Activated T-cell treated with anti-CD3 and anti-CD28 coated beads, Interleukin-2, amount 50 U/mL, for 48 hours (primary cell): ENCODE measurements at regions not wholly inside any gene's neighbourhood (a gene's known extent, or its start where the extent isn't known, plus 50 kb on each side); places are given as distances from the start of the nearest gene placed in this dataset.
"Not testable (repeated sequence)": the region's sequence is repeated elsewhere in the genome, so short reads cannot be mapped to it uniquely, and the experiment has no call there.

Experiments
- DNase-seq, 2 experiments: peaks; one replicate each; pipeline ENCODE4 v3.0.0-alpha.2; 2020

DNA sequence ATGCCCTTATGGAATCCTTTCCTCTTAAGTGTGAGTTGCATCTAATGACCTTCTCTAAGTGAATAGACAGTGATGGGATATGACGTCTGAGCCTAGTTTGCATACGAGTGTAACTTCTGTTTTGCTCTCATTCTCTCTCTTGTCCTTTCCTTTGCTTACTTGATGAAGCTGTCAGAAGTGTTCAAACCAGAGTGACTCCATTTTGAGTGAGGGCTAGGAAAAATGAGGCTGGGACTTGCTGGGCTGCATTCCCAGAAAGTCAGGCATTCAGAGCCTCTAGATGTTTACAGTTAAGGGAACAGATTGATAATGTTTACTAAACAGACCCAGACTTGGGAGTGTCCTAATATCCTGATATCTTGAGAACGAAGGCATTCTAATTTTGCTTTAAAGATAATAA lies 311.2 kb upstream of the SOX4 start:
- DNase-seq, result not testable (repeated sequence)

DNA sequence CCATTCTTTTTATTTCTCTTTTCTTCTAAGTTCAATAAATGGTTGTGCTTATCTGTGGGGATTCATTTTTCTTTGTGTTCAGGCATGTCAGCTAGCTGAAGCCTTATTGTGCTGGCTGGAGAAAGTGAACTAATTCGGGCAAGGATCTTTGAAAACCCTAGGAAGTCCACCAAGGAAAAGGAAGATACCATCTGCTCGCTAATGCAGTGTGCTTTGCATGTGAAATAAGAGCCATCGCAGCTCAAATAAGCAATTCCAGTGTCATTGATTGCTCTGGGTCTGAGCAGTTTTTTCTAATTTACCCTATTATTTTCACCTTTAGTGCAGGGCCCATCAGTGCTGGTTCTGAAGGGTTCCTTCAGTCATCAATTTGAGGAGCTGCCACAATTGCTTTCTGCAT lies 309.4 kb upstream of the SOX4 start:
- no peak for DNase-seq

DNA sequence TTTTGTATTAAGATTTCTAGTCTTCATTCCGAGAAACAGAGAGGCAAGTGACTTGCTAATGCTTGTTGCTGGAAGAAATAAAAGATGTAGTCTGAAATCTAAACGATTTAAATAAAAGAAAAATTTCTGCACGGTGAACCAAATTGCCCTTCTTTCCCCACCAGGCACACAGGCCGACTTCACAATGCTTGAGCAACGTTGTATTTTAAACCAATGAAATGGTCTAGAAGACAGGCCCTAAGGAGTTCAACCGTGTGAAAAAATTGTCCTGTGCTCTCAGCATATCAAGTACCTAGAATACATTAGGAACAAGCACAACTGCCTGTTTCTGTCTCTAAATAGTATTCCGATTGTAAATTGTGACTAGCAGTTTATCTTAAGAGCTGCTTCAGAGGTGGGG lies 308.8 kb upstream of the SOX4 start:
- no peak for DNase-seq

DNA sequence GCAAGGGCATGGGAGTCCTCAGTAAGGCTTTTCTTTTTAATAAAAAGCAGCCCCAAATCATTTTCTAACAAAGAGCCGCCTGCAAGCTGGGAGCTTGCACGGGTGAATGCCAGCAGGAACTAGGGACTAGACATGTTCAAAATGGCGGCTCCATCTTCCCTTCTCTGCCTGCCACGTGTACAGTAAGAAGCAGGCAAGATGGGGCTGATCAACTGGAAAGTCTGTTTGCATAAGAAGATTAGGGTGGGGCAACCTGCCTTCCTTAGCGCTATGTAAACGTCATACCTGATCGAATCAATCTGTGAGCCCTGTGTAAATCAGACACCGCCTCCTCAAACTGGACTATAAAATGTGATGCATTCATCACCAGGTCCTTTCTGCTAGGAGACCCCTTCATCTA lies 299.4 kb upstream of the SOX4 start:
- DNase-seq, result no peak

DNA sequence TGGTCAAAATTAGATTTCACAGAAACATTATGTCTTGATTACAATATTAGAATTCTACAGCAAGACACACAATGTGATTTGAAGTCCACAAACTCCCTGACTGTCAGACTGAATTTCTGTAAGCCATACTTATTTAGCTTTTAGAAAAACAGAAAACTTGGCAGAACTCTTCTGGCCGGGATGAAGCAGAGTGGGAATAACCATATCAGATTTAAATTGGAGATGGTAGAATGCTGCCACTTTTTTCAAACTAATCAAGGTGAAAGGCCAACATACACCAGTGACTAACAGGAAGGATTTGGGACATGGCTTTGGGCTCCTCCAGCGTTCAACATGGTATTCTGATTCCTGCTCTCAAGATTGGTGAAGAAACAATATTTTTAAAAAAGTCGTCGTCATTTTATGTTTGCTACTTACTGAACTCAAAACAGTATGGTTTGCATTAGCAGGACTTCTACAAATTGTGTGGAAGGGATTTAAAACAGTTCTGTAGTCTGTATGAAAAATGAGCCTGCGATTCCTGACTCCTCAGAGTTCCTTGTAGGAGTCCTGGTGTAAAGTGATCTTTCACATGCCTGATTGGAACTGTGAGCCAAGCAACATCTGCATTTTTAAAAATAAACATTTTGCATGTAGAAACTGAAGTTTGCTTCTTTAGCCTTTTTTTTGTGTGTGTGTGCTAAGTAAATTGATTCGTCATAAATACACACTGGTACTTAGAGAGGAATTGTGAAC lies 297.9 kb upstream of the SOX4 start:
- DNase-seq, result no peak

DNA sequence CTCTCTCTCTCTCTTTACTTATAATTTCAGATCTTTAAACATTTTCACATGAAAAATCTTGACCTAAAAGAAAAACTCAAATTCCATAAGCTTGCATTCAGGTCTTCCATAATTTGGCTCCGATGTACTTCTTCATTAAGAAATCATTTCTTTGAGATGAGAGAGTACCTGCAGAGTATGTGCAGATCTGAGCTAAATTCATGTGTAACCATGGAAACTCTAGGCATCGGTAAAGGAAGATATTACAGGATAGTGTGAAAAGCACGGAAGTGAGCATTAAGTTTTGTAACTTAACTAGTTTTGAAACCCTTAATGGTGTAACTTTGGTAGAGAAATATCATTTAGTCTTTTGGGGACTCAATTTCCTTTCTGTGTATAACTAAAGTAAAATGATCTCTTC lies 295.9 kb upstream of the SOX4 start:
- no peak for DNase-seq

DNA sequence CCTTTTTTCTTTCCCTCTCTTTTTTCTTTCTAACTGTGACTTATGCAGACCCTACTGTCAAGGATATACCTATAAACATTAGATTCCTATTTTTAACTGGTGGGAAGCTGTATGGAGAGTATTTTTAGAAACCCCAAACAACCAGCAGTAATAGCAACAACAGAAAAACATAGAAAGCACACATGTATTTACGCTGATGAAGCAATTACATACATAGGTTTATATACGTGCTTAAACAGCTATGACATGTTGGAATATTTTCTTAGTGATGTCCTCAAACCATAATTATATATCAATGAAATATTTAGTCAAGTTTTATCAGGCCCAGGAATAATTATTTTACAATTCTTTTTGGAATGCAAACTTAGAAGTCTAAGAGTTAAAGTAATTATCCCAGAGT lies 294.3 kb upstream of the SOX4 start:
- no peak for DNase-seq

DNA sequence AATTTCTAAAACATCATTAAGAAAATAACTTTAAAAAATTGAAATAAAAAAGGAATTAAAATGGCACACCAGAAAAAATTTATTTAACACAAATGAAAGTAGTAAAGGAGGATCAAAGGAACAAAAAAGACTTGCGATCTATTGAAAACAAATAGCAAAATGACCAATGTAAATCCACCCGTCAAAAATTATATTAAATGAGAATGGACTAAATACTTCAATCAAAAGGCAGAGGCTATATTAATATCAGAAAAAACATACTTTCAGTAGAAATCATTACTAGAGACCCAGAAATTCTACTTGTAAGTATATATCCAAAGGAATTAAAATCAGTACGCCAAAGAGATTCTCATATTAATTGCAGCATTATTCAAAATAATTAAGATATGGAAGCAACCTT lies 293.1 kb upstream of the SOX4 start:
- no peak for DNase-seq

DNA sequence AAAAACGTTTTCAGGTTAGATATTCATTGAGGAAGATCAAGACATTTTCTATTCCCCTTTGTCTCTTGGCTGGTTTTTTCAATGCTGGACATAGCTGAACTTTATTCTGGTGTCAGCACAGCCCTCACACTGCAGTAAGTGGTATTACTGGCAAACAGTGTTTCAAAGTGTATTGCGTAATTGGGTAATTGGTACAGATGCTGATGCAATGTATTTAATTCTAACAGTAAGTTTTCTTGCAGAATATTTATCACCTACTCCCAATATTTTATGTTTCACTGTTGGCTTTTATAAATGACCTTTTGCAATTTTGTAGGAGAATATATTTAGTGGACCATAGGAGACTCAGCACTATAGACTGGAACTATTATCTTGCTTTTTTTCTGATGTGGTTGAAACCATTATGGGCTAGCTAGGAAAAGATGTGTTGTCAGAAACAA lies 287.6 kb upstream of the SOX4 start:
- no peak for DNase-seq

DNA sequence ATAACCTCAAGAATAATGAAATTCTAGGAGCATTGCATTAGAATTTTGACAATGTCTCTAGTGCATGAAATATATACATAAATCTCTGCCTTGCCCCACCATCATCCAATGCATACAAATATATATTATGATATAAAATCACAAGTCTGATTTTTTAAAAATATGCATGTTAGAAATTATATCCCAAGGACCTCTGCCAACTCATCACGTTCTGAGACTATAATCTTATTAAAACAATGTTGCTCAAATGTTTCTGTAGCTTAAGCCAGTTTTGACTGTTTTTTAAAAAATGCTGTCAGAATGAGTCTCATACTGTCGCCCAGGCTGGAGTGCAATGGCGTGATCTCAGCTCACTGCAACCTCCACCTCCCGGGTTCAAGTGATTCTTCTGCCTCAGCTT lies 287.0 kb upstream of the SOX4 start:
- no peak for DNase-seq

DNA sequence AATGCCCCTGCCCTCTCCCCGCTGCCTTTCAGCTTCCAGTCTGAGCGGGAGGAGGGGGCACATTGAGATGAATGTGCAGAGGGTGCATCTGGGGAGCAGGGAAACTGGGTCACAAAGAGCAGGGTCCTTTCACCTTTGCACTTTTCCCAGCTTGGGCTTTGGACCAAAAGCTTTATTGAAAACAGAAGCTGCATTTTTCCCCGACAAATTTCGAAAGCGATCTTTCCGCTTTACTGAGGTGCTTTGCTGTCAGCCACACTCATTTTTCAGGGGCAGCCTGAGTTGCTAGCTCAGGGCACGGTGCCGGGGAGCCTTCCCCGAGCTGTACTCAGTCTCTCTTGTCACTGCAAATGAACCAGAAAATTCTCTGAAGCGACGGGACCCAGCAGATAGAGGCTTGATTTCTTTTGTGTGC lies 283.7 kb upstream of the SOX4 start:
- no peak for DNase-seq

DNA sequence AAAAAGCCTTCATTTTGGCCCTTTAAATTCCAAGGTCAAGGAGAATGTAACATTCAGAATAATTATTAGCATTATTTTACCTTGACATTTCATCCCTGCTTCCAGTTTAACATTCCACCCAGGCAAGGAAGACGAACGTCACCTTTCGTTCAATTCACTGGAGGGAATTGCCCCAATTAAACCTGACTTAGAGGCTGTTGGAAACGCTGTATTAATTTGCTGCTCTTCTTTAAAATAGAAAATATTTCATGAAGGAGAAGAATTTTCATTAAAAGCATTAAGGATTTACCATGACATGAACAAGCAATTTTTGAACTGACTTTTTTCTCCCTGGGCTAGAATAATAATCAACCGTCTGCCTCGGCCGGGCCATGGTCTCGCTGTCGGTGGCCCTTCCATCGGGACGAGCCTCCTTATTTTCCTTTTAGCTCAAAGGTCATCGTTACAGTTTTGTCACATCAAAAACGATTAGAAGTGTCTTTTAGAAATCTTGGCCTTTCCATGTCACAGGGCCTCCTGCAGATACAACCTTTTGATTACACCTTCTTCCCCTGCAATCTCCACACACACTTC lies 282.9 kb upstream of the SOX4 start:
- no peak for DNase-seq

DNA sequence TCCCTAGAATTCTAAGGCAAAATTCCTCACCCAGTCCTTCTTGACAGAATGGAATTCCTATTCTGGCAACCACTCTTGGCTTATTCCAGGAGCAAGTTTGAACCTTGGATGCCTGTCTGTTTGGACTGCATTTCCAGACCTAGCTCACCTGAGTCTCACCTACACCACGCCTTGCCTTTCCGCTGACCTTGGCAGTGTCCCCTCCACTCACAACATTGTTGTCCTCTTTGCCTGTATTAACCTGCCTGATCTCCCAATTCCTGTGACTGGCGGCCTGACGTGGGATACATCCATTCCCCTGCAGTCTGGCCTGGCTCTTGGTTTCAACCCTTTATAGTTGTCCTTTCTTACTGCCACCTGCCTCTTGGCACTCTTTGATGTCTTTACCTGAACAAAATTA lies 281.4 kb upstream of the SOX4 start:
- DNase-seq, result no peak

DNA sequence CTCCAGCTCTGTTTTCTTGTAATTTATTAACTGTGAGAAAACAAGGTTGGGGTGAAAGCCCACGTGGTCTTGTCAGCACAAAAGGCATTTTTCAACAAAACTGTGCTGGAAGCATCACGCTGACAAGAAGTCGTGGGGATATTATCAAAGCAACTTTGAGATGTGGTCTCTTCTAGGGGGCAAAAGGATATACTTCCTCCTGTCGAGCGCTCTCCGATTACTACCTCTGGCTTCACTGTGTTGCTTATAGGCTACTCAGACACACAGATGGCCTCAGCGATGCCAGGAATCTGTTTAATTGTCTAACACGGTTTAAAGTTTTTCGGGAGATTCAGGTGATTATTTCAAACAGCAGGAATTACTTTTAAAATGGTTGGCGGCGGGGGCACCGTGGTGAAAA lies 275.9 kb upstream of the SOX4 start:
- DNase-seq, result no peak

DNA sequence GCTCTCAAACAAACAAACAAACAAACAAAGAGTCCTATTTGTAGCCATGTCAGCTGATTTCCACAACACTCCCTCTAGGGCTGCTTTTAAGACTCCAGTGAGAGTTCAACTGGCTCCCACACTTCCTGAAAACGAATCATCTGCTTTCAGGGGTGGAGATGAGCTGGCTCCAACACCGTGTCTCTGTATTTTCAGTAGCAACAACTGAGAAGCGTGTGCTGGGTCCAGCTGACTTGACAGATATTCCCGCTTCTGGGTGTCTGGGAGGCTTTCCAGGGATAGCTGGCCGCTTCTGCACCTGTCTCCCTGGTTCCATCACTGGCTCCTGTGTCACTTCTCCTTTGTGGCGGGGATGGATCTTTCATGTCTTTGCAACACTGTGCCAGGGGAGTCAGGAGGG lies 272.5 kb upstream of the SOX4 start:
- no peak for DNase-seq

DNA sequence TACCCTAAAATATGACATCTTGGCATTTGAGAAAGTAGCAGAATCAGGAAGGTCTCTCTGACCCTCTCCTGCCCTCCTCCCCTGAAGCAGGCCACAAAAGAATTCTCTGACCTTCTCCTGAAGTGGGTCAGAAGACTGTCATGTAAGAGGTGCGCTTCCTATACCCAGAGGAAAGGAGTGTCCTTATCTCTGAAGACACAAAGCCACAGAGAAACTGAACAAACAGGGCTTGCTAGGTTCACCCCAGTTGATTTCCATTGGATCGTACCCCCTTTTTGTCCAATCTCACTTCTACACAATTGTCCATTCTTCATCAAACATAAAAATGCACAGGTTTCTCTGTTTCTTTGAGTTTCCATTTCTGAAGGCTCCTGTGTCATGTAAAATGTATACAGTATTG lies 272.0 kb upstream of the SOX4 start:
- DNase-seq, result no peak

DNA sequence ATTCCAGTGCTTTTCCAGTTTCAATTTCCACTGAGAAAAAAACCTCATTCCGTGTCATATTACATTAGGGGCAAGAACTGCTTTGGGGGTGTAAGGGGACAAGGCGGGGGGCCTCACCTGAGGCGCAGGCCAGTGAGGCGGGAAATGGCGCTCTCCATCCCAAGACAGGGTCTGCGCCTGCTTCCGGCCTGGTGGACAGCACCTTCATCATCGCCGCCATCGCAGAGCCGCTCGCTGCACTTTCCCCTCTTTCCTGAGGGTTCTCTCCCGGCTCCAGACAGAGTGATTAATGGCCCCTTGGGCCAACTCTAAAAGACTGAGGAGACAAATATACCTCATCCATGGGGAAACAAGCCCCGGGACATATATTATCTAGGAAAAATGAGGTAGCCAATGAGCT lies 270.0 kb upstream of the SOX4 start:
- DNase-seq, result no peak

DNA sequence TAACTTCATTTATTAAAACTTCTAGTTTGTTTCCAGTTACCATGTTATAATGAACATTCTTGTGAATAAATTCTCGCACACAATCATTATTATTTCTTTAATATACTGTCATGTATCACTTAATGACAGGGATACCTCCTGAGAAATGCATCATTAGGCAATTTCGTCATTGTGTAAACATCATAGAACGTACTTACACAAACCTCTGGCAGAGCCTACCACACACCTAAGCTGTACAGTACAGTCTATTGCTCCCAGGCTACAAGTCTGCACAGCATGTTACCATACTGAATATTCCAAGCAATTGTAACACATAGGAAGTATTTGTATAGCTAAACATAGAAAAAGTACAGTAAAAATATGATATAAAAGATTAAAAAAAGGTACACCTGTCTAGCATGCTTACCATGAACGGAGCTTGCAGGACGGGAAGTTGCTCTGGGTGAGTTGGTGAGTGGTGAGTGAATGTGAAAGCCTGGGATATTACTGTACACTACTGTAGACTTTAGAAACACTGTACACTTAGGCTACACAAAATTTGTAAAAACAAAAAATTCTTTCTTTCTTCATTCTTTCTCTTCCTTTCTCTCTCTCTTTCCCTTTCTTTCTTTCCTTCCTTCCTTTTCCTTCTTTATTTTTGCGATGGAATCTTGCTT lies 268.2 kb upstream of the SOX4 start:
- no peak for DNase-seq

DNA sequence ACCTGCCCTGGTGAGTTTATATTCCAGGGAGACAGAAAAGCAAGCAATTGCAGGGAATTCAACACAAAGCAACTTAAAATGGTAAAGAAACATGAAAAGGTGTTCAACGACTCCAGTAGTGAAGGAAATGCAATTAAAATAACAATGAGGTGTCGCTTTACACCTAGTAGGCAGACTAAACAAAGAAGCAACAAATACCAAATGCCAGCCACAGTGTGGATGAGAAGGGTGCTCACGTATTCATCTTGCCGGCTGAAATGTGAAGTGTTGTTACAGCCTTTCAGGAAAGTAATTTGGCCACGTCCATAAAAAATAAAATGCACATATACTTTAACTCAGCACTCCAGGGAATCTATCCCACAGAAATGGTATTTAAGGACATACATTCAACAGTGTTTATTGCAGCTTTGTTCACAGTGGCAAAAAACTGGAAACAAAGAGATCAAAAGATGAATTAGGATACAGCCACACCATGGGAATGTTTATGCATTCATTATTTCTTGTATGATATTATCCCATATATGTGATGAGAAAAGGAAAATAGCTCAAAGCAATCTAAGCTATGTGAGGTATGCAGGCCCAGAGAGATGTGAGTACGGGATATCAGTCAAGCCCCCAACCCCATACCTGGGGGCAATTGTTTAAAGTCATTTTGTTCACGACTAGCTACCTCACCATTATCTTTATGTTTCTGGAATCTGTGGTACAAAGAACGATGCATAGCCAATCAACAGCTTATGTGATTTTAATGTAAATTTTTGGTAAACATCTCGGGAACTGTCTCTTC lies 266.0 kb upstream of the SOX4 start:
- no peak for DNase-seq

DNA sequence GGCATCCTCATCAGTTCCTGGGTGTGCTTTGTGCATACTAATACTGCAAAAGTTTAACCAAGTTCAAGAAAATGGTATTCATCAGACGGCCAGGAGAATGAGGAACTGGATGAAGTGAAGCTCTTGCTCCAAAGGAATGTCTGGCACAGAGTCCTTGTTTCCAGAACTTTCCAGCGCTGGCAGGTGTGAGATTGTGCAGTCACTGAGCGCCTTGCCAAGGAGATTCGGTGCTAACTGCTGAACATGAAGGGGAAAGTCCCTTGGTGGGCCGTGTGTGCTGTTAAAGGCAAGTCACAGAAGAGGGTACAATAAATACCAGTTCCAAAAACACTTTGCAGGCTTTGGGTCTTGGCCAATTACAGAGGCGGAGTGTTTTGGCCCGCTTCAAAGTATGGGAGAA lies 262.3 kb upstream of the SOX4 start:
- DNase-seq, result no peak

DNA sequence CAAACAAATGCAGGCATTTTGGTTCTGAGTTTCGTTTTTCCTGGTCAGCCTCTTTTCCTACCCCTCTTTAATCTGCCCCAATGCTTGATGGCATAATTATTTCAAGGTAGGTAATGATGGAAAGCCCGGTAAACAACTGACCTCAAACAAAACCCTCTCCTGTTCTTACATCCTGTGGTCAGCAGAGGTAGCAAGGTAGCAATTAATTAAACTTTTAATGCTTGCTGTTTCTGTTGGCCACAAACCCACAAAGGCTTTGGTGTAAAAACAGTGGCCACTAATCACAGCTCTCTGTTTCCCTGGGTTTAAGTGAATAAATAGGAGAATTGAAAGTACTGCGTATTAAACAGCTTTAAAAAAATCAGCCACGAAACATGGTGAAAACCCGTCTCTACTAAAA lies 261.5 kb upstream of the SOX4 start:
- DNase-seq, result no peak

DNA sequence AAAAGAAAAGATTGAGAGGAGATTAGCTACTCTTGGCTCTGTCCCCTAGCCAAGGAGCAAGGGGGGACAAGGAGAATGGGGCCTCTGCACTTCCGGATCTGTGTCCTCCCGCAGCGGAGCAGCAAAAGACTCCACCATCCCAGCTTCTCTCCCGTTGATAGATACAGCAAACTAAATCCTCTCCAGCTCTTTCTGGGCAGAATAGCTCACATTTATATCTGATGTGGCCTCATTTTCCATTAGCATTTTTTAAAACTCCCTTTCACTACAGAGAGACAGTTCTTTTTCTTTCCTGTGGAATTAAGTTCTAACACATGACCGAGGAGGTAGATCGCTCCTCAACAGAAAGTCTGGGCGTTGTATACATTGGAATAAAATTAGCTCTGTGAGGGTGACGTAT lies 260.9 kb upstream of the SOX4 start:
- DNase-seq, result no peak

DNA sequence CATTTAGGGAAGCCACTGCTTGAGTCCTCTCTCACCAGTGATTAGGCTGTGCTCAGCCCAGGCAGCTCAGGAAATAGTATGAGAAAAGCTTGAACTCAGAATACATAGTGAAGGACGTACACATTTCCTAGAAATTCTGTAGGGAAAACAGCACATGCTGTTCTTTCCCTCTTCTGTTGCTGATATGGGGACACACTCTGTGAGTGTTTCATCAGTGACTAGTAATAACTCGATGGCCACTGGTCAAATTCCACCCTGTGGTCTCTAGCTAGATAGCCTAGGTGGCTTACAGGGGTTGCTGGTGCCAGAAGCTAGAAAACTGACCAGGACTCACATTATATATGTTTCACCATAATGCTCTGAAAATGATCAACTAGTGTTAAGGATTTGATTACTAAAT lies 259.8 kb upstream of the SOX4 start:
- DNase-seq, result no peak

DNA sequence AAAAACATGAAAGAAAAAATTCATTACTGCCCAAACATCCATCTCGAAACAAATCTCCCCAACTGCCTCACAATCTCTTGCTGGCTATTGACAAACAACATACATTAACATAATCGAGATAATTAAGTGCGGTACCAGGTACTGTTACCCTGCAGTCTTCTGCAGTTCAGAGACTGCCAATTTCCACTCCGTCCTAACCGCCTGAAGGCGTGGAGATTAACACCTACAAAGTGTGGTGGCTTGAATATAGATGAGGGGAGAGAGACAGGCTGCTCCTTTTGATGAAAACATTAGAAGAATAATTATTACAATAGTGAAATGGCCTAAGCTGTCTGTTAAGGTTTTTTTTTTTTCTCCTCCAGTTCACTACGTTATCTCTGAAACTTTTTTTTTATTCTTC lies 258.9 kb upstream of the SOX4 start:
- DNase-seq, result no peak
